ENCODE measurements at regions not wholly inside any gene's neighbourhood (a gene's known extent, or its start where the extent isn't known, plus 50 kb on each side); places are given as distances from the start of the nearest gene placed in this dataset.

DNA sequence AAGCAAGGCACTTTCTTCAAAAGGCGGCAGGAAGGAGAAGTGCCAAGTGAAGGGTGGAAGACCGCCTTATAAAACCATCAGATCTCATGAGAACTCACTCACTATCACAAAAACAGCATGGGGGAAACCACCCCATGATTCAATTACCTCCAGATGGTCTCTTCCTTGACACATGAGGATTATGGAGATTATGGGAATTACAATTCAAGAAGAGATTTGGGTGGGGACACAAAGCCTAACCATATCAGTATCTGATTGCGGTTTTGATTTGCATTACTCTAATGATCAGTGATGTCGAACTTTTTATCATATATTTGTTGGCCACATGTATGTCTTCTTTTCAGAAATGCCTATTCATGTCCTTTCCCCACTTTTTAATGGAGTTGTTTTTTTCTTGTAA is 549.3 kb upstream of the IL12A start:
- in situ Hi-C loops (cut with HindIII; ENCODE audit: low sequenced_read_pairs) = no loop called here

DNA sequence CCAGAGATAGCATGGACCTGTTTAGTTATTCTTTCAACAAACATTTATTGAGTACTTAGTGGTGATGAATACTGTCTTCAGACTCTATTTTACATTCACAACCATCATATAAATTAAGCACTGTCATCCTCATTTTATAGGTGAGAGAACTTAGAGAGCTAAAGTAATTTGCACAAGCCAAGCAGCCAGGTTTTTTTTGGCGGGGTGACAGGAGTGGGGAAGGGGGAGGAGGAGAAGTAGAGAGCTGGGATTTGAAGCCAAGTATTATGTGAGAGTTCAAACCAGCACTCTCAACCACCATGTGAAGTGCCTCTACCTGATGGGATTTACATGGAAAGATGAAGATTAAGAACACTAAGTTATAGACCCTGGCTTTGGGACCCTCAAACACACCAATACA is 547.4 kb upstream of the IL12A start:
- in situ Hi-C loops (cut with HindIII; ENCODE audit: low sequenced_read_pairs) = no loop called here

DNA sequence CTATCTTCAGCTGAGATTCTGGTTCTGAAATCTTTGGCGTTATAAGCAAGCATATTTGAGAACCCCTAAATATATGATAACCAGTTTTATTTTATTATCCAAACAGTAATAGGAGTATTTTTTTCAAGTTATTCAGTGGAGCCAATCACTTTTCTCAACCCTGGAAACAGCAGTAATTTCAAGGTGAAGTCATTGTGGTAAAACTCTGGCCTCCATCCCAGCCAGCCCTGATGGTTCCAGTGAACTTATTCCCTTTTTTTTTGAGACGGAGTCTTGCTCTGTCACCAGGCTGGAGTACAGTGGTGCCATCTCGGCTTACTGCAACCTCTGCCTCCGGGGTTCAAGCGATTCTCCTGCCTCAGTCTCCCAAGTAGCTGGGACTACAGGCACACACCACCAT is 545.4 kb upstream of the IL12A start:
- in situ Hi-C loops (cut with HindIII; ENCODE audit: low sequenced_read_pairs) = no loop called here

- in situ Hi-C loops (cut with HindIII; ENCODE audit: low sequenced_read_pairs) = no loop called here
Measured at GRCh38 chr3:159447841-159448240, 540.8 kb upstream of the IL12A start.

DNA sequence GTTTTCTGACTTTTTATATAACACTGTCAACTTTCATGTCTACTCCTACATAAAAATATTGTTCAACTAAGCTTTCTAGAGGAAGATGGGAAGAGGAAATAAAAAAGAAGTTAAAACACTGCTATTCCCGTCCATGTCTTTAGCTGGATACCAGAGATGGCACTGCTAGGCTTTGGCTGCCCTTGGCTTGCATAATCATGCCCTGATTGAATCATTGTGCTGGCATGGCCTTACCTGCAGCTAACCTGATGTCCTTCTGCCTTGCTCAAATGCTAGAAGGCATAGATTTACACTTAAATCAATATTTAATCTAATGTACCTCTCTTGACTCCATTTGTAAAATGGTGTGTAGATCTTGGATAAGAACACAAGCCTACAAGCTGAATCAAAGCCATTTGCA is 539.7 kb upstream of the IL12A start:
- in situ Hi-C loops (cut with HindIII; ENCODE audit: low sequenced_read_pairs) = no loop called here

- in situ Hi-C loops (cut with HindIII; ENCODE audit: low sequenced_read_pairs) = no loop called here
Measured at GRCh38 chr3:159451067-159451466, 537.6 kb upstream of the IL12A start.

GRCh38 chr3:159451482-159451881 is 537.2 kb upstream of the IL12A start:
- in situ Hi-C loops (cut with HindIII; ENCODE audit: low sequenced_read_pairs) = no loop called here

GRCh38 chr3:159453036-159453435 is 535.6 kb upstream of the IL12A start:
- in situ Hi-C loops (cut with HindIII; ENCODE audit: low sequenced_read_pairs) = no loop called here

- in situ Hi-C loops (cut with HindIII; ENCODE audit: low sequenced_read_pairs) = no loop called here
Measured at GRCh38 chr3:159453945-159454344, 534.7 kb upstream of the IL12A start.

DNA sequence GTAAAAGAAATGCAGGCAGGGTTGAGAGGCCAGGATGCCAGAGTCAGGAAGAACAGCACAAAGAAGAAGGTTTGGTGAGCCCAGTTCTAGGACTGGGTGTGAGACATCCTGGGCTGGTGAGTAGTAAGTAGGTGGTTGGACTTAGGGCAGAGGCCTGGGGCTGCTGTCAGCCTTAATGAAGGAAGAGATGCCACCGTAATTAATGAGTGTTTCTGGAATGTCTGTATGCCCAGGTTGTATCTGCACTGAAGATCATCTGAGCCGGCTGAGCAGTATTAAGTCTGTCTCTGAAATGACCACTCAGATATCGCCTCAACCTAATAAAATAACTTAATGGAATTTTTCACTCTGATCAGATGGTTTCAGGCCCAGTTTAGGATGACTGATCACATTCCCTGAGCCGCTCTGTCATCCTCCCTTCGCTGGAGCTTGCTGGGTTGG is 532.9 kb upstream of the IL12A start:
- in situ Hi-C loops (cut with HindIII; ENCODE audit: low sequenced_read_pairs) = no loop called here

DNA sequence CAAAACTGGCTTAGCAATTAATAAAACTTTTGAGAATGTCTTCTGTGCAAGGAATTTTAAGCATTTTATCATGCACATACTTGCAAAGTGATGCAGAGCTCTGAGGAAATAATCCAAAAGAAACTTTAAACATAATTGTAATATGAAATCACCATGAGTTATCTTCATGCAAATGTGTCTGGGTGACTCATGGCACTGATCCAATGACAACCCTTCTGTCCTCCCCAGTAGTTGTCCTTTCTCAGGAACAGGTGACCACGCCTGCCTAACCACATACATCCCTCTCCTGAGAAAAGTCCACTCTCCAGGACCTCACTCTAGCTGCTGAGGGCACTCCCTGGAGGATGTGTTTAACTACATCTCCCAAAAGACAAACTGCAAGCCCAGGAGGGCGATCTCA is 530.6 kb upstream of the IL12A start:
- in situ Hi-C loops (cut with HindIII; ENCODE audit: low sequenced_read_pairs) = no loop called here

DNA sequence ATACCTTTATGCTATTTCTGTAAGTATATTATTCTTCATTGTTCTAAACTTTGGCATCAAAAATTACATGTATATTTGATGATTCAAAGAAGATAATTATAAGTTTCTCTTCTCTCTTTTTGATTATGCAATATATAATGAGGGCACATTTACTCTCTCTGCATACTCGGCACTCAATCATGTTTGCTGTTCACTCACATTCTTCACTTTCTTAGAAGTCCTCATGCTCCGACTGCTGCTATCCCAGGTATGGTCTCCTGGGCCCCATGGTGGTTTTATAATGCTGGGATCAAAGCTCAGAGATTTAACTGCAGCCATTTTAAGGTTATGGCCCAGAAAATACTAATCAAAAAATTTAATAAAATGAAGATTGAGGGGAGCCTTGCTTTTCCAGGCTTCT is 529.7 kb upstream of the IL12A start:
- in situ Hi-C loops (cut with HindIII; ENCODE audit: low sequenced_read_pairs) = no loop called here

- in situ Hi-C loops (cut with HindIII; ENCODE audit: low sequenced_read_pairs) = no loop called here
Measured at GRCh38 chr3:159472611-159473010, 516.0 kb upstream of the IL12A start.

DNA sequence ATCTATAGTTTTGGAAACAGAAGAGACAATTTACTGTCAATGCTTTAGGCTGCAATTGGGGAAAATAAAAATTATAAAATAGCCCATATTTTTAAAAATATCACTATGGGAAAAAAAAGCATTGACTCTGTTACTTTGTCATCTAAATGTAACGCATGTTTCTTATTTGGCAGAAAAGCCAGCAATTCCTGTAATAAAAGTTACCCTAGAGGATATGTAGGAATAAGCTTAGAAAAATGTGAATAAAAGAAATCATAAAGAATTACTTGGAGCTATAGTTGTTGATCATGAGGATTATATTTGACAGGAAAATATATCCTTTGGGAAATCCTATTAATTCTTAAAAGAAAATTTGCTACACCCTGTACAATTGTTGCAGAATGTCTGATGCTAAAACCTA is 515.4 kb upstream of the IL12A start:
- in situ Hi-C loops (cut with HindIII; ENCODE audit: low sequenced_read_pairs) = no loop called here

DNA sequence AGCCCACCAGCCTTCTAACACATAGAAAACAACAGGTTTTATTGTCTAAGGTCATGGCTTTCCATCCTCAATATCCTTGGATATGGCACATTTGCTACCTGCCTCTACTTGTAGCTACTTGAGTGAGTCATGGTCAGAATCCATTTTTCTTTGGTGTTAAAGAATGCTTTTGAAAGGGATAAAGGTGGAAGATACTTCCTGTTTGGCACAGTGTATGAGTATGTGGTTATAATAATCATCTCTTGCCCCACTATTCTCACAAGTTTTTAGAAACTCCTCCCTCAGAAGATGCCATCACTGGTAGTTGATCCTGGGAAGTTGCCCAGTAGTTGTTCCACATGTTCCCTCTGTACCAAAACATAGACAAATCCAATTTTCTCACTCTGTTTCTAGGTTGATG is 508.6 kb upstream of the IL12A start:
- in situ Hi-C loops (cut with HindIII; ENCODE audit: low sequenced_read_pairs) = no loop called here

DNA sequence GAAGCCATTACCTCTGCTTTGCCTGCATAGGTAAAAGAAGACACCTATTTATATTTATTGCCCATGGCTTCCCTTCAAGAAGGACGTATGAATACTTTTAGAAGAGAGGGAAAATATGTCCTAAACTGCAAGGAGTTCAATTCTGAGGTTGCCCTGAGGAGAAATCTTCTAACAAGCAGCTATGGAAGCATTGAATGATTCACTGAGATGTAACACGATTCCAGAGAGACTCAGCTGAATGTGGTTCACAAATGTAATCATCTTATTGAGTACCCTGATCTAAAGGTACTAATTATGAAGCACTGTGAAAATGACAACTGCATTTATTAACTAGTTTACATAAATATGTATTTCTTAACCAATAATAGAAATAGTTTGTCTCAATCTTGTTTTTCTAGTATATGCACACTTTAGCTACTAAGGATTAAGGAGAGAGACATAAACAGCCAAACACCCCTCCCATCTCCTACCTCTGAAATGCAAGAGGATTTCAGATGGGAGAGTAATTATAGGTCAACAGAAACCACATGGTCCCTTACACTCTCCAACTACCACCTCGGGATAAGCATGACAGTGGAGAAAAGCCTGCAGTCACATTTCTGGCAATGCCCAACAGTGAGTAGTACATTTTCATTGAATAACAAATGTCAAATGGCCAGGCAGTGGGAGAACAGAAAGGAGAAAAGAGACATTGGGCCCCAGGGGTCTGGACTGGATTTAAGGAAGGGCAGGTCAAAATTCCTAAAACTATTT is 506.2 kb upstream of the IL12A start:
- in situ Hi-C loops (cut with HindIII; ENCODE audit: low sequenced_read_pairs) = no loop called here

DNA sequence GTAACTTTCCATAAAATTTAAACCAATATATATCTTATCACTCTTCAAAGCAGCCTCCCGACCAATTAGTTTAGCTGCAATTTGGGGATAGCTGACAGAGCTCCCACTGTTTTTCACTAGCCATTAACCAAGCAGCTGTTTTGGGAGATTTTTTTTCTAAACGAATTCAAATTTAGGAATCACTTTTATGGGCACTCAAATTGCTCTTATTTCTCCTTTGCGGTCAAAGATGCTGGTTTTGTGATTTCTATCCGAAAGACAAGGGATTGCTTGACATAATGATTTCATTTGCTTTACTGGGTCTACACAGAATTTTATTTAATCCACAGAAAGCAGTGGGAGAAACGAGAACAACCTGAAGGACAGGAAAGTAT is 505.7 kb upstream of the IL12A start:
- in situ Hi-C loops (cut with HindIII; ENCODE audit: low sequenced_read_pairs) = no loop called here

DNA sequence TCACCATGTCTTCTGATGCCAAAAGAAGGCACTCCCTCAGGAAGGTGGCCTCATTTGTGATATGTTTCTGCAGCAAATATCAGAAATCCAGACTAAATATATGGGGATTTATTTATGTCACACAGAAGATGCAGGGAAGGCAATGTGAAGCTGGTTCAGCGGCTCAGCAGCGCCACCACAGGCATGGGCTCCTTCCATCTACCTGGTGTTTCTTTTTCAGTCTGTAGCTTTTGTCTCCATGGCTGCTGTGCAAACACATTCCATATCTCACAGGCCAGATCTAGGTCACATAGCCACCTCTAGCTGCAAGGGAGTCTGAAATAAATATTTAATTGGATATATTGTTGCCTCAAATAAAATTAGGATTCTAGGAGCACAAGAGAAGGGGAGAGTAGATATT is 502.1 kb upstream of the IL12A start:
- in situ Hi-C loops (cut with HindIII; ENCODE audit: low sequenced_read_pairs) = no loop called here

DNA sequence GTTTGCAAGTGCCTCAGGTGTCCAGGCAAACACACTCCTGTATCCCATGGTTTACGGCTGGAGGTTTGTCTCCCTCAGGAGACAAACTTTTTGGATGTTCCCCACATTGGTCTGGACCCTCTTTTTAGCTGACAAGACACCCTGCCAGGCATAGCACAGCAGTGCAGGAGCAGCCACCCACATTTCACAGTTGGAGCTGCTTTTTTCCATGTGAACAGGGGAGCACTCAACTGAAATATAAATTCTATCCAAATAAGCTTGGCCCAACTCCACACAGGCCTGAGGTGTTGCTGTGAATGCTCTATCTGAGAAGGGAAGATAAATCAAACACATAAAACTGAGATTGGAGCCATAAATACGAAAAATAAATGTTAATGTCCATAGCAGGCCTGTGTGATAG is 501.3 kb upstream of the IL12A start:
- in situ Hi-C loops (cut with HindIII; ENCODE audit: low sequenced_read_pairs) = no loop called here

- in situ Hi-C loops (cut with HindIII; ENCODE audit: low sequenced_read_pairs) = no loop called here
Measured at GRCh38 chr3:159488602-159489001, 500.0 kb upstream of the IL12A start.

- in situ Hi-C loops (cut with HindIII; ENCODE audit: low sequenced_read_pairs) = no loop called here
Measured at GRCh38 chr3:159497361-159497760, 491.3 kb upstream of the IL12A start.

DNA sequence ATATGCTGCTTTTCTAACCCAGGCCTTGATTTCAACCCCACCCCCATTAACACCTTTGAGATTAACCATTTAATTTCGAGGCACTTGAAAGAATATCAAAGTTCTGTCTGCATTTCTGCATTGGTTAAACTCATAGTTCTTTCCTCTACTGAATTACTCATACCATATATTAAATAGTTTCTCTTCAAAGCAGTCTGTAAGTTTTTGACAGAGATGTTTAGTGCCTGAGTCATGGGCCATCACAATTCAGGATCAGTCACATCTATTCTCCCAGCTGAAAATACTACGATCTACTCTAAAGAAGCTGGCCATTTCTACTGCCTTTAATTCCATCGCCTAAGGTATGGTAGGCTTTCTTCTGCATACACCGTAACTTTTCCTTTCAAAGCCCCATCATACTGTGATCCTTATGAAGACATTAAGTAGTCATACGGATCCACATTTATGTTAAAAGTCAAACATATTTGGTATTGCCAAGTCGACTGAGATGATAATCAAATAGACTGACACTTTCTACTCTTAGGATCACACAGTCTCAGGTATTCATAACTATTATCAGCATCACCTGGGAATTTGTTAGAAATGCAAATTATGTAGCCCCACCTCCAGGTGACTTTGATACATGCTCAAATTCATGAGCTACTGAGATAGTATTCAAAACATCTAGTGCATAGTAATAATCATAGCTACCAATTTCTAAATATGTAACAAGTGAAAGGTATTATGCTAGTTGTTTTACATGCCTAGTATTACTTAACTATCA is 489.4 kb upstream of the IL12A start:
- in situ Hi-C loops (cut with HindIII; ENCODE audit: low sequenced_read_pairs) = no loop called here

GRCh38 chr3:159501029-159501428 is 487.6 kb upstream of the IL12A start:
- in situ Hi-C loops (cut with HindIII; ENCODE audit: low sequenced_read_pairs) = no loop called here

Measured in DLD1 (cell line).